GM12878 (cell line): ENCODE measurements at regions not wholly inside any gene's neighbourhood (a gene's known extent, or its start where the extent isn't known, plus 50 kb on each side); places are given as distances from the start of the nearest gene placed in this dataset.

ENCODE experiments used
- ATAC-seq: fragments of 200-7000 bp; cut with Tn5 transposase; 3 replicates; pipeline ENCODE4 v1.9.1; 2020; ENCODE audit warnings: mild to moderate bottlenecking, moderate library complexity
- BruUV-seq: library from RNA; stranded (reverse); fragments of 400-500 nt; replicated peaks from 2 replicates; lab custom pipeline; 2021; lab: Mats Ljungman, UMichigan
- CTCF ChIA-PET: fragments of 300-600 bp; sonication (Branson Sonifier 250); formaldehyde crosslinking; extraction: SDS; loops from one replicate; lab custom pipeline; 2021; ENCODE audit warnings: inconsistent platforms; lab: Yijun Ruan, JAX
- POLR2A ChIA-PET: fragments of 350-600 bp; formaldehyde crosslinking; extraction: SDS; loops from one replicate; lab custom pipeline; 2021; ENCODE audit warnings: inconsistent platforms; lab: Charles Lee
- RAD21 ChIA-PET: fragments of 300-600 bp; sonication (Branson Sonifier 250); formaldehyde crosslinking; loops from one replicate; lab custom pipeline; 2023; ENCODE audit warnings: antibody characterized with exemption; ENCODE audit not compliant: unreplicated experiment; lab: Charles Lee
- SMC1A ChIA-PET: fragments of 300-600 bp; sonication (Branson Sonifier 250); formaldehyde crosslinking; loops from one replicate; lab custom pipeline; 2023; ENCODE audit not compliant: unreplicated experiment, uncharacterized antibody; lab: Charles Lee
- DNase-seq: peaks from one replicate; pipeline ENCODE4 v3.0.0-alpha.2; 2011; ENCODE audit warnings: low read depth, low spot score
- FAIRE-seq: peaks from 3 replicates; lab custom pipeline; 2011; peaks lifted over from hg19 to GRCh38; lab: Jason Lieb, UNC
- H2AFZ ChIP-seq: 2 replicates; pipeline ENCODE4 v1.6.0; 2011; ENCODE audit warnings: low read depth, low read length, control low read depth; ENCODE audit not compliant: control insufficient read depth
- H3K27ac ChIP-seq: 2 replicates; pipeline ENCODE4 v1.5.1; 2011; ENCODE audit warnings: control low read depth; ENCODE audit not compliant: control insufficient read depth, insufficient read depth
- H3K27me3 ChIP-seq, 2 experiments: replicated peaks in 1 of 2; 2 replicates each; pipeline versions ENCODE4 v1.6.0 to v1.6.1; 2011; ENCODE audit warnings: low read length in 1 of 2; ENCODE audit not compliant: control insufficient read depth in 2 of 2, insufficient read depth in 2 of 2
- H3K36me3 ChIP-seq, 2 experiments: 2 replicates each; pipeline ENCODE4 v1.5.1; 2011; ENCODE audit warnings: low read length in 1 of 2; ENCODE audit not compliant: control insufficient read depth in 2 of 2, insufficient read depth in 2 of 2
- H3K4me1 ChIP-seq: 2 replicates; pipeline ENCODE4 v1.6.1; 2011; ENCODE audit warnings: mild to moderate bottlenecking, low read length, moderate library complexity, mixed read lengths; ENCODE audit not compliant: control insufficient read depth, insufficient read depth
- H3K4me2 ChIP-seq: 2 replicates; pipeline ENCODE4 v1.6.0; 2011; ENCODE audit warnings: control low read depth; ENCODE audit not compliant: control insufficient read depth, insufficient read depth
- H3K4me3 ChIP-seq: fragments of 200-600 bp; sonication (generic); 2 replicates; pipeline ENCODE4 v1.5.1; 2016
- H3K79me2 ChIP-seq: 2 replicates; pipeline ENCODE4 v1.6.0; 2011; ENCODE audit warnings: low read length; ENCODE audit not compliant: control insufficient read depth, insufficient read depth
- H3K9ac ChIP-seq: 2 replicates; pipeline ENCODE4 v1.8.0; 2011; ENCODE audit warnings: low read length, control low read depth, mixed read lengths; ENCODE audit not compliant: control insufficient read depth, insufficient read depth
- H3K9me3 ChIP-seq: replicated peaks from 3 replicates; pipeline ENCODE4 v1.5.1; 2011; ENCODE audit warnings: mild to moderate bottlenecking, low read length; ENCODE audit not compliant: control insufficient read depth, insufficient read depth
- H4K20me1 ChIP-seq: 2 replicates; pipeline ENCODE4 v1.6.0; 2011; ENCODE audit not compliant: control insufficient read depth, insufficient read depth
- CBFB ChIP-seq: IDR thresholded peaks from 2 replicates; pipeline ENCODE4 v1.6.1; 2016; ENCODE audit warnings: antibody characterized with exemption, low read depth
- CTCF ChIP-seq, 3 experiments: IDR thresholded peaks in 2 of 3; conservative IDR thresholded peaks in 1 of 3; 2 replicates each; pipeline ENCODE4 v1.5.1; 2011; ENCODE audit warnings: low read depth in 3 of 3, low read length in 3 of 3, mild to moderate bottlenecking in 3 of 3, control low read depth in 2 of 3, moderate library complexity in 2 of 3, inconsistent platforms in 1 of 3, mixed read lengths in 1 of 3; ENCODE audit not compliant: control insufficient read depth in 2 of 3, insufficient read depth in 1 of 3; ENCODE audit errors: extremely low read depth in 1 of 3
- EGR1 ChIP-seq, 2 experiments: IDR thresholded peaks; 1 replicate in 1 of 2; 2 replicates in 1 of 2; pipeline ENCODE4 v1.6.1; 2011 to 2012; ENCODE audit warnings: low read depth in 2 of 2, low read length in 2 of 2, borderline replicate concordance in 1 of 2, mild to moderate bottlenecking in 1 of 2, moderate library complexity in 1 of 2
- FOXM1 ChIP-seq: IDR thresholded peaks from 2 replicates; pipeline ENCODE4 v1.6.1; 2012; ENCODE audit warnings: low read depth, mild to moderate bottlenecking, inconsistent platforms, low read length, moderate library complexity
- HDGF ChIP-seq: fragments of 450-650 bp; IDR thresholded peaks from 2 replicates; pipeline ENCODE4 v1.6.1; 2016; ENCODE audit warnings: antibody characterized with exemption
- KAT2A ChIP-seq: conservative IDR thresholded peaks from 2 replicates; pipeline ENCODE4 v1.6.1; 2011; ENCODE audit warnings: low read depth, low read length; ENCODE audit not compliant: control insufficient read depth
- MEF2B ChIP-seq: fragments of 450-650 bp; IDR thresholded peaks from 2 replicates; pipeline ENCODE4 v1.6.1; 2018; ENCODE audit warnings: mild to moderate bottlenecking, moderate library complexity; ENCODE audit not compliant: partially characterized antibody, poor library complexity, severe bottlenecking
- MTA3 ChIP-seq: IDR thresholded peaks from 2 replicates; pipeline ENCODE4 v1.6.1; 2012; ENCODE audit warnings: low read length, inconsistent platforms, borderline replicate concordance
- MYB ChIP-seq: fragments of 150-350 bp; IDR thresholded peaks from 2 replicates; pipeline ENCODE4 v1.6.1; 2014; ENCODE audit warnings: mild to moderate bottlenecking, low read depth, low read length, borderline replicate concordance
- PRDM15 ChIP-seq: fragments of 450-650 bp; formaldehyde crosslinking; IDR thresholded peaks from 2 replicates; pipeline ENCODE4 v1.4.0; 2020; ENCODE audit warnings: mild to moderate bottlenecking, moderate library complexity
- SREBF2 ChIP-seq: IDR thresholded peaks from 2 replicates; pipeline ENCODE4 v1.6.1; 2012; ENCODE audit warnings: mild to moderate bottlenecking, low read length
- TAF1 ChIP-seq: IDR thresholded peaks from 2 replicates; pipeline ENCODE4 v1.6.1; 2011; ENCODE audit warnings: mild to moderate bottlenecking, low read depth, low read length, borderline replicate concordance
- ZNF687 ChIP-seq: fragments of 450-650 bp; IDR thresholded peaks from 2 replicates; pipeline ENCODE4 v1.6.1; 2017; ENCODE audit warnings: mild to moderate bottlenecking, moderate library complexity
- WGBS: methylation state at CpG from one replicate; pipeline ENCODE4 v1.1.6; 2016; ENCODE audit warnings: low lambda C conversion rate; ENCODE audit not compliant: insufficient replicate concordance, insufficient coverage; ENCODE audit errors: missing lambda C conversion rate; 5-methylcytosine and 5-hydroxymethylcytosine counted together
- in situ Hi-C: fragments of 300-500 bp; cut with MboI; formaldehyde crosslinking; loops from 9 replicates; pipeline ENCODE4 v1.14.3; 2018; ENCODE audit warnings: mixed read lengths
- intact Hi-C: fragments of 100-400 bp; cut with micrococcal nuclease; formaldehyde crosslinking; loops from one replicate; pipeline ENCODE4 v1.14.2; 2022; ENCODE audit not compliant: unreplicated experiment

GRCh38 chr2:15833731-15834130 lies 106.6 kb upstream of the MYCN start:
- intact Hi-C loops (no loop called here), in situ Hi-C loops (no loop called here)
- ATAC-seq (no peak), DNase-seq (no peak), FAIRE-seq (no peak)
- H3K79me2 ChIP-seq: no peaks in the 10 kb centered on the region
- WGBS: 2% methylated on average over 3 of the region's 3 CpGs
- TF ChIP-seq TAF1 (no peak), PRDM15 (no peak), MEF2B (no peak), HDGF (no peak), EGR1 (IDR thresholded peaks at IDR 0.05; ENCODE audit: borderline replicate concordance in 1 of 2, low read depth in 2 of 2, low read length in 2 of 2) (no peak), KAT2A (no peak), SREBF2 (no peak), CTCF (IDR thresholded peaks at IDR 0.05 in 2 of 3, conservative IDR thresholded peaks at IDR 0.05 in 1 of 3; ENCODE audit: control insufficient read depth in 2 of 3, extremely low read depth in 1 of 3, insufficient read depth in 1 of 3, low read depth in 3 of 3, low read length in 3 of 3) (no peak), MTA3 (no peak), CBFB (no peak), FOXM1 (no peak), MYB (no peak), ZNF687 (no peak)
- no peak overlapping the region for H3K9ac ChIP-seq
- H3K27ac ChIP-seq: no peak overlapping the region
- H2AFZ ChIP-seq: no peak overlapping the region
- no peaks in the 10 kb centered on the region for H3K36me3 ChIP-seq
- H3K27me3 ChIP-seq: no peaks in the 10 kb centered on the region; a peak in 2 of 4 replicates
- RAD21 ChIA-PET: no interaction called here
- no peaks in the 10 kb centered on the region for H3K9me3 ChIP-seq
- H3K4me2 ChIP-seq: no peak overlapping the region
- H3K4me3 ChIP-seq: no peak overlapping the region
- BruUV-seq: no TSS peak
- POLR2A ChIA-PET: no interaction called here
- CTCF ChIA-PET: no interaction called here
- SMC1A ChIA-PET: no interaction called here
- no peaks in the 10 kb centered on the region for H3K4me1 ChIP-seq
- H4K20me1 ChIP-seq: no peaks in the 10 kb centered on the region
